VCaP (cell line): ENCODE measurements at regions not wholly inside any gene's neighbourhood (a gene's known extent, or its start where the extent isn't known, plus 50 kb on each side); places are given as distances from the start of the nearest gene placed in this dataset.

ENCODE experiments used
- H3K27ac ChIP-seq: fragments of 450-650 bp; 2 replicates; pipeline ENCODE4 v1.5.1; 2017
- CTCF ChIP-seq: fragments of 450-650 bp; conservative IDR thresholded peaks from 2 replicates; pipeline ENCODE4 v1.5.1; 2017; ENCODE audit warnings: mild to moderate bottlenecking, moderate library complexity

- H3K27ac ChIP-seq: peak overlapping the region; percentile 44; the same call in 1 of the 2 replicates
- TF ChIP-seq CTCF: no peak
These were observed 61.8 kb upstream of the DISP3 start for GRCh38 chr1:11417162-11417561.

GRCh38 chr1:11418056-11418455 is 60.9 kb upstream of the DISP3 start:
- TF ChIP-seq CTCF: no peak
- H3K27ac ChIP-seq: peak overlapping the region; percentile 44; the same call in 1 of the 2 replicates

GRCh38 chr1:11421443-11421842 is 57.5 kb upstream of the DISP3 start:
- no peak for TF ChIP-seq CTCF
- peak overlapping the region; percentile 79 for H3K27ac ChIP-seq

- TF ChIP-seq CTCF: no peak
- peak overlapping the region; percentile 79; the same call in 1 of the 2 replicates for H3K27ac ChIP-seq
These were observed 56.3 kb upstream of the DISP3 start for GRCh38 chr1:11422686-11423085.

GRCh38 chr1:11426617-11427016 is 52.3 kb upstream of the DISP3 start:
- no peak overlapping the region for H3K27ac ChIP-seq
- no peak for TF ChIP-seq CTCF

- TF ChIP-seq CTCF: no peak
- H3K27ac ChIP-seq: no peak overlapping the region
These were observed 50.2 kb upstream of the DISP3 start for GRCh38 chr1:11428789-11429188.
